Endothelial cell of umbilical vein (primary cell): ENCODE measurements at regions not wholly inside any gene's neighbourhood (a gene's known extent, or its start where the extent isn't known, plus 50 kb on each side); places are given as distances from the start of the nearest gene placed in this dataset.

ENCODE experiments used
- POLR2A ChIP-seq: IDR thresholded peaks from 2 replicates; pipeline ENCODE4 v1.6.1; 2012; ENCODE audit warnings: low read depth, mild to moderate bottlenecking, control low read depth, low read length
- POLR2AphosphoS5 ChIP-seq: IDR thresholded peaks from 2 replicates; pipeline ENCODE4 v1.6.1; 2012; ENCODE audit warnings: low read depth, mild to moderate bottlenecking, control low read depth, low read length, moderate library complexity; ENCODE audit not compliant: insufficient read depth
- TF ChIP-seq, protein P1 (sequence below), 2 donors: IDR thresholded peaks; 1 replicate in 1 of 2; 2 replicates in 1 of 2; pipeline ENCODE4 v1.5.1; 2011; ENCODE audit warnings: low read length in 2 of 2, mild to moderate bottlenecking in 2 of 2, moderate library complexity in 2 of 2, control low read depth in 1 of 2, inconsistent platforms in 1 of 2, low read depth in 1 of 2; ENCODE audit not compliant: insufficient read depth in 1 of 2; ENCODE audit errors: extremely low read depth in 1 of 2

GRCh38 chr12:72723732-72724131 lies 451.6 kb downstream of the TRHDE start:
- TF ChIP-seq, protein P1, sequence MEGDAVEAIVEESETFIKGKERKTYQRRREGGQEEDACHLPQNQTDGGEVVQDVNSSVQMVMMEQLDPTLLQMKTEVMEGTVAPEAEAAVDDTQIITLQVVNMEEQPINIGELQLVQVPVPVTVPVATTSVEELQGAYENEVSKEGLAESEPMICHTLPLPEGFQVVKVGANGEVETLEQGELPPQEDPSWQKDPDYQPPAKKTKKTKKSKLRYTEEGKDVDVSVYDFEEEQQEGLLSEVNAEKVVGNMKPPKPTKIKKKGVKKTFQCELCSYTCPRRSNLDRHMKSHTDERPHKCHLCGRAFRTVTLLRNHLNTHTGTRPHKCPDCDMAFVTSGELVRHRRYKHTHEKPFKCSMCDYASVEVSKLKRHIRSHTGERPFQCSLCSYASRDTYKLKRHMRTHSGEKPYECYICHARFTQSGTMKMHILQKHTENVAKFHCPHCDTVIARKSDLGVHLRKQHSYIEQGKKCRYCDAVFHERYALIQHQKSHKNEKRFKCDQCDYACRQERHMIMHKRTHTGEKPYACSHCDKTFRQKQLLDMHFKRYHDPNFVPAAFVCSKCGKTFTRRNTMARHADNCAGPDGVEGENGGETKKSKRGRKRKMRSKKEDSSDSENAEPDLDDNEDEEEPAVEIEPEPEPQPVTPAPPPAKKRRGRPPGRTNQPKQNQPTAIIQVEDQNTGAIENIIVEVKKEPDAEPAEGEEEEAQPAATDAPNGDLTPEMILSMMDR (IDR thresholded peaks at IDR 0.05; ENCODE audit: extremely low read depth in 1 of 2, insufficient read depth in 1 of 2, low read depth in 1 of 2, low read length in 2 of 2) = no peak
- TF ChIP-seq POLR2A (no peak), POLR2AphosphoS5 (no peak)
